IMR-90 (cell line): ENCODE measurements at regions not wholly inside any gene's neighbourhood (a gene's known extent, or its start where the extent isn't known, plus 50 kb on each side); places are given as distances from the start of the nearest gene placed in this dataset.

ENCODE experiments used
- ATAC-seq: fragments of 200-7000 bp; cut with Tn5 transposase; 2 replicates; pipeline ENCODE4 v1.9.1; 2020; ENCODE audit warnings: low read depth, mild to moderate bottlenecking, moderate library complexity
- BruUV-seq: library from RNA; stranded (reverse); fragments of 400-500 nt; replicated peaks from 2 replicates; lab custom pipeline; 2021; lab: Mats Ljungman, UMichigan
- CTCF ChIA-PET: fragments of 300-600 bp; formaldehyde crosslinking; extraction: SDS; loops from one replicate; lab custom pipeline; 2021; ENCODE audit warnings: antibody characterized with exemption; lab: Yijun Ruan, JAX
- POLR2A ChIA-PET: fragments of 300-600 bp; sonication (Branson Sonifier 250); formaldehyde crosslinking; loops from one replicate; lab custom pipeline; 2022; ENCODE audit warnings: antibody characterized with exemption; ENCODE audit not compliant: unreplicated experiment; lab: Charles Lee
- DNase-seq: peaks from one replicate; pipeline ENCODE4 v3.0.0; 2013
- H2AFZ ChIP-seq: replicated peaks from 2 replicates; pipeline ENCODE3; 2013; ENCODE audit warnings: low read length, mild to moderate bottlenecking; ENCODE audit not compliant: poor library complexity
- H2AK5ac ChIP-seq: 2 replicates; pipeline ENCODE4 v1.6.1; 2013; ENCODE audit warnings: low read depth, low read length, inconsistent platforms
- H2AK9ac ChIP-seq: replicated peaks from 2 replicates; pipeline ENCODE3; 2013; ENCODE audit warnings: mild to moderate bottlenecking, low read depth, low read length, moderate library complexity; ENCODE audit not compliant: poor library complexity
- H2BK120ac ChIP-seq: 2 replicates; pipeline ENCODE4 v1.6.1; 2013; ENCODE audit warnings: low read depth, low read length, inconsistent platforms
- H2BK15ac ChIP-seq: 3 replicates; pipeline ENCODE4 v1.6.1; 2013; ENCODE audit warnings: low read depth, low read length, inconsistent platforms
- H2BK20ac ChIP-seq: 2 replicates; pipeline ENCODE4 v1.6.1; 2013; ENCODE audit warnings: low read depth, mild to moderate bottlenecking, inconsistent platforms, low read length, moderate library complexity
- H2BK5ac ChIP-seq: 2 replicates; pipeline ENCODE4 v1.6.1; 2013; ENCODE audit warnings: mild to moderate bottlenecking, low read depth, low read length, inconsistent platforms; ENCODE audit not compliant: poor library complexity, severe bottlenecking
- H3K14ac ChIP-seq: replicated peaks from 2 replicates; pipeline ENCODE4 v1.6.1; 2013; ENCODE audit warnings: low read depth, low read length, inconsistent platforms
- H3K18ac ChIP-seq: 2 replicates; pipeline ENCODE4 v1.6.1; 2013; ENCODE audit warnings: low read depth, low read length, control low read depth
- H3K23ac ChIP-seq: 2 replicates; pipeline ENCODE4 v1.6.1; 2013; ENCODE audit warnings: low read depth, low read length, inconsistent platforms
- H3K27ac ChIP-seq: 2 replicates; pipeline ENCODE4 v1.5.1; 2013; ENCODE audit warnings: mild to moderate bottlenecking, control low read depth, low read length; ENCODE audit not compliant: insufficient read depth
- H3K27me3 ChIP-seq: 2 replicates; pipeline ENCODE4 v1.6.1; 2013; ENCODE audit warnings: low read length; ENCODE audit not compliant: control insufficient read depth, insufficient read depth
- H3K36me3 ChIP-seq: 2 replicates; pipeline ENCODE4 v1.6.1; 2013; ENCODE audit warnings: low read length, mixed read lengths; ENCODE audit not compliant: control insufficient read depth, insufficient read depth
- H3K4ac ChIP-seq: 2 replicates; pipeline ENCODE4 v1.6.1; 2013; ENCODE audit warnings: low read depth, low read length, inconsistent platforms
- H3K4me1 ChIP-seq: 2 replicates; pipeline ENCODE4 v1.6.1; 2013; ENCODE audit warnings: low read length, mixed read lengths; ENCODE audit not compliant: control insufficient read depth, insufficient read depth
- H3K4me2 ChIP-seq: 2 replicates; pipeline ENCODE4 v1.6.1; 2013; ENCODE audit warnings: low read depth, mild to moderate bottlenecking, control low read depth, low read length, moderate library complexity
- H3K4me3 ChIP-seq: 2 replicates; pipeline ENCODE4 v1.5.1; 2013; ENCODE audit warnings: low read depth, mild to moderate bottlenecking, control low read depth, low read length, moderate library complexity; ENCODE audit not compliant: insufficient read depth
- H3K56ac ChIP-seq: 2 replicates; pipeline ENCODE4 v1.6.1; 2013; ENCODE audit warnings: low read length, inconsistent platforms; ENCODE audit not compliant: insufficient read depth; ENCODE audit errors: extremely low read depth
- H3K79me1 ChIP-seq, 2 experiments: 2 replicates each; pipeline ENCODE4 v1.6.1; 2013; ENCODE audit warnings: low read length in 2 of 2, inconsistent platforms in 1 of 2, low read depth in 1 of 2
- H3K9ac ChIP-seq: 2 replicates; pipeline ENCODE4 v1.6.1; 2013; ENCODE audit warnings: low read depth, low read length, control low read depth
- H3K9me1 ChIP-seq: 2 replicates; pipeline ENCODE4 v1.6.1; 2013; ENCODE audit warnings: low read length, inconsistent platforms; ENCODE audit not compliant: insufficient read depth
- H3K9me3 ChIP-seq: 2 replicates; pipeline ENCODE4 v1.6.1; 2013; ENCODE audit warnings: low read length; ENCODE audit not compliant: control insufficient read depth, insufficient read depth
- H4K20me1 ChIP-seq: 2 replicates; pipeline ENCODE4 v1.6.1; 2013; ENCODE audit warnings: low read length, inconsistent platforms; ENCODE audit not compliant: insufficient read depth
- H4K5ac ChIP-seq: 2 replicates; pipeline ENCODE4 v1.6.1; 2013; ENCODE audit warnings: mild to moderate bottlenecking, low read depth, low read length, control low read depth
- H4K8ac ChIP-seq, 2 experiments: 2 replicates each; pipeline ENCODE4 v1.6.1; 2013; ENCODE audit warnings: low read depth in 2 of 2, low read length in 2 of 2, control low read depth in 1 of 2, inconsistent platforms in 1 of 2
- H4K91ac ChIP-seq: 2 replicates; pipeline ENCODE4 v1.6.1; 2013; ENCODE audit warnings: low read depth, low read length, inconsistent platforms; ENCODE audit not compliant: insufficient read depth
- CEBPB ChIP-seq: IDR thresholded peaks from 2 replicates; pipeline ENCODE4 v1.6.1; 2012; ENCODE audit warnings: low read depth, low read length, improper control_type of control experiment
- CHD1 ChIP-seq: IDR thresholded peaks from 2 replicates; pipeline ENCODE4 v1.6.1; 2012; ENCODE audit warnings: low read depth, low read length, improper control_type of control experiment
- CTCF ChIP-seq: conservative IDR thresholded peaks from 2 replicates; pipeline ENCODE4 v1.5.1; 2012; ENCODE audit warnings: mild to moderate bottlenecking, low read depth, low read length, improper control_type of control experiment
- MAZ ChIP-seq: IDR thresholded peaks from 2 replicates; pipeline ENCODE4 v1.6.1; 2012; ENCODE audit warnings: low read depth, mild to moderate bottlenecking, low read length, improper control_type of control experiment, moderate library complexity, borderline replicate concordance
- NFE2L2 ChIP-seq: fragments of 150-350 bp; IDR thresholded peaks from 2 replicates; pipeline ENCODE4 v1.6.1; 2016; ENCODE audit warnings: low read depth, mild to moderate bottlenecking, low read length
- RFX5 ChIP-seq: IDR thresholded peaks from 2 replicates; pipeline ENCODE4 v1.8.0; 2012; ENCODE audit warnings: low read depth, mild to moderate bottlenecking, low read length, moderate library complexity
- dilution Hi-C: fragments of 300-500 bp; cut with HindIII; formaldehyde crosslinking; loops from one replicate; pipeline ENCODE4 v1.14.3; 2018; ENCODE audit warnings: low sequenced_read_pairs; ENCODE audit not compliant: unreplicated experiment
- in situ Hi-C: fragments of 300-500 bp; cut with MboI; formaldehyde crosslinking; loops from 3 replicates; pipeline ENCODE4 v1.14.3; 2019; ENCODE audit warnings: low sequenced_read_pairs, inconsistent platforms, mixed read lengths
- intact Hi-C: fragments of 100-400 bp; cut with micrococcal nuclease; formaldehyde crosslinking; loops from 2 replicates; pipeline ENCODE4 v1.10.0; 2022

DNA sequence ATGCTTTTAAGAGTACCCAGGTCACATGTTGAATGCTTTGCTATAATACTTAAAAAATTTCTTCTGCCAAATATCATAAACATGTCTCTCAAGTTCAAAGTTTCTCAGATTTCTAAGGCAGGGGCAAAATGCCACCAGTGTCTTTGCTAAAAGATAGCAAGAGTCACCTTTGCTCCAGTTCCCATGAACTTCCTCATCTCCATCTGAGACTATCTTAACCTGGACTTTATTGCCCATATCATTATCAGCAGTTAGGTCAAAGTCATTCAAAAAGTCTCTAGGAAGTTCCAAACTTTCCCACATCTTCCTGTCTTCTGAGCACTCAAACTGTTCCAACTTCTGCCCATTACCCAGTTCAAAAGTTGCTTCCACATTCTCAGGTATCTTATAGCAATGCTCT lies 307.6 kb upstream of the TNC start:
- ATAC-seq (no peak), DNase-seq (no peak)
- H3K4me3 ChIP-seq, result no peak overlapping the region
- H3K23ac ChIP-seq, result no peak overlapping the region
- no peak overlapping the region for H3K9ac ChIP-seq
- no peak overlapping the region for H2AFZ ChIP-seq
- no peaks in the 10 kb centered on the region for H3K36me3 ChIP-seq
- TF ChIP-seq CEBPB, result no peak
- no peak for TF ChIP-seq CTCF
- TF ChIP-seq MAZ, result no peak
- no peak for TF ChIP-seq NFE2L2
- no peak for TF ChIP-seq RFX5
- TF ChIP-seq CHD1, result no peak
- no peak overlapping the region for H3K14ac ChIP-seq
- H2AK9ac ChIP-seq, result no peak overlapping the region
- no peak overlapping the region for H2AK5ac ChIP-seq
- H3K56ac ChIP-seq, result no peak overlapping the region
- H2BK15ac ChIP-seq, result no peak overlapping the region
- H4K8ac ChIP-seq, result no peak overlapping the region
- no peaks in the 10 kb centered on the region for H3K79me1 ChIP-seq
- no peak overlapping the region for H2BK120ac ChIP-seq
- no peak overlapping the region for H2BK5ac ChIP-seq
- H3K9me1 ChIP-seq, result no peaks in the 10 kb centered on the region
- dilution Hi-C loops (no loop called here), in situ Hi-C loops (no loop called here), intact Hi-C loops (no loop called here)
- H3K27me3 ChIP-seq, result no peaks in the 10 kb centered on the region
- no peak overlapping the region for H2BK20ac ChIP-seq
- H3K4me1 ChIP-seq, result no peaks in the 10 kb centered on the region
- no peaks in the 10 kb centered on the region for H4K20me1 ChIP-seq
- H3K18ac ChIP-seq, result no peak overlapping the region
- BruUV-seq, result no TSS peak
- no peak overlapping the region for H3K4me2 ChIP-seq
- CTCF ChIA-PET, result no interaction called here
- H3K27ac ChIP-seq, result no peak overlapping the region
- H3K9me3 ChIP-seq, result peaks cover 10% of the 10 kb centered on the region
- H4K91ac ChIP-seq, result no peak overlapping the region
- H3K4ac ChIP-seq, result no peak overlapping the region
- no peak overlapping the region for H4K5ac ChIP-seq
- POLR2A ChIA-PET, result no interaction called here
